Lower lobe of right lung (tissue), 2 donors: ENCODE measurements at regions not wholly inside any gene's neighbourhood (a gene's known extent, or its start where the extent isn't known, plus 50 kb on each side); places are given as distances from the start of the nearest gene placed in this dataset.

Source experiments
- ATAC-seq, 2 donors: fragments of 200-7000 bp; cut with Tn5 transposase; one replicate each; pipeline ENCODE4 v1.9.1; 2020 to 2022; ENCODE audit warnings: mild to moderate bottlenecking in 2 of 2, moderate library complexity in 2 of 2
- DNase-seq: peaks from one replicate; pipeline ENCODE4 v3.0.0-alpha.2; 2020
- H3K27ac ChIP-seq: fragments of 200-600 bp; one replicate; pipeline ENCODE4 v1.8.0; 2022
- H3K27me3 ChIP-seq: fragments of 200-600 bp; one replicate; pipeline ENCODE4 v1.8.0; 2022; ENCODE audit warnings: low read depth
- H3K36me3 ChIP-seq: fragments of 200-600 bp; one replicate; pipeline ENCODE4 v1.8.0; 2022; ENCODE audit warnings: mild to moderate bottlenecking
- H3K4me1 ChIP-seq: fragments of 200-600 bp; one replicate; pipeline ENCODE4 v1.8.0; 2022
- H3K4me3 ChIP-seq: fragments of 200-600 bp; one replicate; pipeline ENCODE4 v1.8.0; 2022; ENCODE audit warnings: mild to moderate bottlenecking
- H3K9me3 ChIP-seq: fragments of 200-600 bp; one replicate; pipeline ENCODE4 v1.8.0; 2022
- intact Hi-C: fragments of 100-400 bp; cut with DNase I; formaldehyde crosslinking; loops from one replicate; pipeline ENCODE4 v1.11.0; 2022
- TF ChIP-seq, protein P1 (sequence below): fragments of 200-600 bp; IDR thresholded peaks from one replicate; pipeline ENCODE4 v1.8.0; 2022; ENCODE audit warnings: antibody characterized with exemption, mild to moderate bottlenecking
- donor health status: DM: no; HTN: yes; CAD: no; lungs with severe emphysema.

DNA sequence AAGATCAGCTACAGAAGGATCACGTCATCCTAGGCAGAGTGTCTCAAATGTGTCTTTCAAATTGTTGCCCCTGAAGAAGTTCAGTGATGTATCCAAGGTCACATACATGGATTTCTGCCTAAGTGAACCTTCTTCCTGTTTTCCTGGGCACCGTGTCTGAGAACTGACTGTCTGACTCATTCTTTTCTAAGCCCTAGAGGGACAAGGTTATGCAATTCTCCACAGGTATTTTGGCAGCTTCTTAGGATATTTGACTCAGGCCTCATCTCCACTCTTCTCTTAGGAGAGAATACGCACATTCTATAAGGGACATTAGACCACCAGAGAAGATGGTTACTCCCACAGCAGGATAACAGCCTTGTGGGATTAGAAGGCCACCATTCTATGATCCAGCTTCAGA lies 391.9 kb upstream of the THBS1 start:
- peak in 1 of 2 donors; percentile 56 for ATAC-seq
- DNase-seq: no peak
- TF ChIP-seq, protein P1, sequence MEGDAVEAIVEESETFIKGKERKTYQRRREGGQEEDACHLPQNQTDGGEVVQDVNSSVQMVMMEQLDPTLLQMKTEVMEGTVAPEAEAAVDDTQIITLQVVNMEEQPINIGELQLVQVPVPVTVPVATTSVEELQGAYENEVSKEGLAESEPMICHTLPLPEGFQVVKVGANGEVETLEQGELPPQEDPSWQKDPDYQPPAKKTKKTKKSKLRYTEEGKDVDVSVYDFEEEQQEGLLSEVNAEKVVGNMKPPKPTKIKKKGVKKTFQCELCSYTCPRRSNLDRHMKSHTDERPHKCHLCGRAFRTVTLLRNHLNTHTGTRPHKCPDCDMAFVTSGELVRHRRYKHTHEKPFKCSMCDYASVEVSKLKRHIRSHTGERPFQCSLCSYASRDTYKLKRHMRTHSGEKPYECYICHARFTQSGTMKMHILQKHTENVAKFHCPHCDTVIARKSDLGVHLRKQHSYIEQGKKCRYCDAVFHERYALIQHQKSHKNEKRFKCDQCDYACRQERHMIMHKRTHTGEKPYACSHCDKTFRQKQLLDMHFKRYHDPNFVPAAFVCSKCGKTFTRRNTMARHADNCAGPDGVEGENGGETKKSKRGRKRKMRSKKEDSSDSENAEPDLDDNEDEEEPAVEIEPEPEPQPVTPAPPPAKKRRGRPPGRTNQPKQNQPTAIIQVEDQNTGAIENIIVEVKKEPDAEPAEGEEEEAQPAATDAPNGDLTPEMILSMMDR: no peak
- Histone ChIP-seq H3K27me3 (no peaks in the 10 kb centered on the region), H3K36me3 (no peaks in the 10 kb centered on the region), H3K4me3 (no peak overlapping the region), H3K9me3 (no peaks in the 10 kb centered on the region), H3K27ac (no peak overlapping the region), H3K4me1 (no peaks in the 10 kb centered on the region)
- intact Hi-C loops: no loop called here

DNA sequence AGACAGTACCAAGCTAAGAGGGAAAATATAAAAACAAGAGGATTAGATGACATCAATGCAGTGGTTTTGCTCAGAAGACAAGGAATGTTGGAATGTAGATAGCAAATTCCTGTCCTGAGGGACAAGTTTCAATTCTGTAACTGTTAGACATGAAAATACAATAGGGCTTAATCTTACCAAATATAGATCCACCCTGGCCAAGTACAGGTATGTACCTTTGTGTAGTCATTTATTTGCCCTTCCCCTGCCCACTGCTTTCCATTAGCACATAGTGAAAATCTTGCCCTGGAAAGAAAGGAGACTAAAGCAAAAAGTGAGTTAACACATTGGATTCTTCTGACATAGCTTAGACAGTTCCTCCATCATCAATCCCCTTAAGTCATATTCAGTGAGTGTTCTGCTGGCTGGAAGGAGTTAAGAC lies 389.0 kb upstream of the THBS1 start:
- no peak for DNase-seq
- H3K4me3 ChIP-seq: no peak overlapping the region
- H3K9me3 ChIP-seq: no peaks in the 10 kb centered on the region
- TF ChIP-seq, protein P1: no peak
- ATAC-seq: no peak
- H3K36me3 ChIP-seq: no peaks in the 10 kb centered on the region
- intact Hi-C loops: no loop called here
- no peak overlapping the region for H3K27ac ChIP-seq
- no peaks in the 10 kb centered on the region for H3K4me1 ChIP-seq
- H3K27me3 ChIP-seq: no peaks in the 10 kb centered on the region

DNA sequence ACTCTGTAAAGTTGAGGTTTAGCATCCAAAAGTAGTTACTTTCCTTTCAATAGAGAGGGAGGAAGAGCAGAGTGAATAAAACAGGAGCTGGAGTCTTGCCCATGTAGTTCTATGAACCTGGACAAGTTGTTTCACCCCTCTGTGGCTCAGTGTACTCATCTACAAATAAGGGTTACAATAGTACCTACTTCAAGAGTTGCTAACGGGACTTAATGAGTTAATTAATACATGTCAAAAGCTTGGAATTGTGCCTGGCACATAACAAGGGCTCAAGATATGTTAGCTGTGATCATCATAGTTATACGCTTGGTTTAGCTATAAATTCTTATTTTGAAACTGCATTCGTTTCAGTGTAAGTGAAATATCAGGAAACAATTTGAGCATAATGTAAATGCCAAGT lies 388.5 kb upstream of the THBS1 start:
- no peak overlapping the region for H3K27ac ChIP-seq
- H3K27me3 ChIP-seq: no peaks in the 10 kb centered on the region
- H3K4me3 ChIP-seq: no peak overlapping the region
- ATAC-seq: no peak
- H3K9me3 ChIP-seq: no peaks in the 10 kb centered on the region
- no peaks in the 10 kb centered on the region for H3K36me3 ChIP-seq
- DNase-seq: no peak
- intact Hi-C loops: no loop called here
- H3K4me1 ChIP-seq: no peaks in the 10 kb centered on the region
- TF ChIP-seq, protein P1: no peak

DNA sequence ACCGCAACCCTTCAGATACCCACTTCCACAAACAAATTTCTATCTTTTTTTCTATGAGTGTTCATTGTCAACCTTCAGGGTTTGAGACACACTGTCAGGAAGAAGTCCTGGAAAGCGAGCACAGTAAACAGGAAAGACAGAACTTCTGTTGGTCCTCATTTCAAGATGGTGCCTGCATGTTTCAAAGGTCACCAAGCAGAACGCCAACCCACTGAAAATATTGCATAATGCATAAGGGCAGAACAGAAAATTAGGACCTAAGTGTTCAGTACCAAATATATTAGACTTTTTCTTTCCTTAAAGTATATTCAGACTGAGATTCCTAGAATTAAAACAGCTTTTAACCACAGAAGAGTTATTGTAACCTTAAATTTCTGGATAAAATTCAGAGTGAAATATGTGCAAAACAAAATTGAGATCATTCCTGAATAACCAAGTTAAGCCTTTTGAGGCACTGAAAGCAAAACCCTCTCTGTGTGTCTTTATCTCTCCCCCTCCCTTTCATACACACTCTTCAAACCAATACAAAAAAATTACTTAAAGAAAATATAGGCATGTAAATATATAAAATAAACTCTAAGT lies 387.8 kb upstream of the THBS1 start:
- no peak overlapping the region for H3K4me3 ChIP-seq
- TF ChIP-seq, protein P1: no peak
- H3K27me3 ChIP-seq: no peaks in the 10 kb centered on the region
- H3K9me3 ChIP-seq: no peaks in the 10 kb centered on the region
- DNase-seq (no peak), ATAC-seq (no peak)
- H3K36me3 ChIP-seq: no peaks in the 10 kb centered on the region
- no peak overlapping the region for H3K27ac ChIP-seq
- intact Hi-C loops: no loop called here
- no peaks in the 10 kb centered on the region for H3K4me1 ChIP-seq

DNA sequence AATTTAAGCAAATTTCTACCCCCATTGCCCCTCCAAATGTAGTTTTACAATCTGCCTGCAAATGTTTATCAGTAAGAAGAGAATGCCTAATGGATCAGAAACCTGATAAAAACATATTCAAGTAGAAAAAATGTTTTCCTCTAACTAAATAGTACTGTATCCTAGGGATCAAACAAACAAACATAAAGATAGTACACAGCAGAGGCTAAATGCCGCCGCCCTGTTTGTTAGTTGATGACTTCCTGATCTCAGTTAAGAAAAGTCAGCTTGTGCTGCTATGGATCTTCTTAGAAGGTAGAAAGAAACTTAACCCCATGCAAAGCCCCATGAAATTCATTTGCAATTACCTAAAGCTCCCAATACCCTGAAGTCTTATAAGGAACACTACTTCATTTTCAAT lies 387.3 kb upstream of the THBS1 start:
- DNase-seq (no peak), ATAC-seq (no peak)
- Histone ChIP-seq H3K36me3 (no peaks in the 10 kb centered on the region), H3K4me1 (no peaks in the 10 kb centered on the region), H3K27me3 (no peaks in the 10 kb centered on the region), H3K27ac (no peak overlapping the region), H3K4me3 (no peak overlapping the region), H3K9me3 (no peaks in the 10 kb centered on the region)
- TF ChIP-seq, protein P1: no peak
- intact Hi-C loops: no loop called here
